ENCODE measurements at regions not wholly inside any gene's neighbourhood (a gene's known extent, or its start where the extent isn't known, plus 50 kb on each side); places are given as distances from the start of the nearest gene placed in this dataset.

DNA sequence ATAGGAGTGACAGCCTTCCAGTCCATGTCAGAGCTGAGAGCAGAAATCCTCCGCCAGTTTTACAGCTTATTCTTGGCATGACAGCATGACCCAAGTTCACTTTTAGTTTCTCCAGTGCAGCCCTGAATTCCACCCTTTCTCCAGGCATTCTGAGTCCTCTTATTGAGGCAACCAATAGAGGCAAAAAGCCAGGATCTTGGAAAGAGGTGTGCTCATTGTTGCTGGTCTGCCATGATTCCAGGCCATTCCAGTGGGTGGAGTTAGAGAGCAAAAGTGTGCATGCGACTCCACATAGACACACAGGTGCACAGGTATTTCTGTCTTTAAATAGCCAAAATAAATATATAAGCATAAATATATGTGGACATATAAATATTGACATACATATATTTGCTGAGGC is 224.7 kb upstream of the ADARB2 start (continued):
- TF ChIP-seq ELF4 (CRISPR knock-in tag; IDR thresholded peaks at IDR 0.05; ENCODE audit: low read depth) (no peak), ZNF416 (CRISPR knock-in tag; IDR thresholded peaks at IDR 0.05) (no peak), FOXP1 (CRISPR knock-in tag; IDR thresholded peaks at IDR 0.05; ENCODE audit: borderline replicate concordance) (no peak), MXD4 (CRISPR knock-in tag; IDR thresholded peaks at IDR 0.05; ENCODE audit: borderline replicate concordance) (no peak)
- TF ChIP-seq, protein P1, sequence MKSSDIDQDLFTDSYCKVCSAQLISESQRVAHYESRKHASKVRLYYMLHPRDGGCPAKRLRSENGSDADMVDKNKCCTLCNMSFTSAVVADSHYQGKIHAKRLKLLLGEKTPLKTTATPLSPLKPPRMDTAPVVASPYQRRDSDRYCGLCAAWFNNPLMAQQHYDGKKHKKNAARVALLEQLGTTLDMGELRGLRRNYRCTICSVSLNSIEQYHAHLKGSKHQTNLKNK (CRISPR knock-in tag; IDR thresholded peaks at IDR 0.05): no peak
- TF ChIP-seq, protein P2, sequence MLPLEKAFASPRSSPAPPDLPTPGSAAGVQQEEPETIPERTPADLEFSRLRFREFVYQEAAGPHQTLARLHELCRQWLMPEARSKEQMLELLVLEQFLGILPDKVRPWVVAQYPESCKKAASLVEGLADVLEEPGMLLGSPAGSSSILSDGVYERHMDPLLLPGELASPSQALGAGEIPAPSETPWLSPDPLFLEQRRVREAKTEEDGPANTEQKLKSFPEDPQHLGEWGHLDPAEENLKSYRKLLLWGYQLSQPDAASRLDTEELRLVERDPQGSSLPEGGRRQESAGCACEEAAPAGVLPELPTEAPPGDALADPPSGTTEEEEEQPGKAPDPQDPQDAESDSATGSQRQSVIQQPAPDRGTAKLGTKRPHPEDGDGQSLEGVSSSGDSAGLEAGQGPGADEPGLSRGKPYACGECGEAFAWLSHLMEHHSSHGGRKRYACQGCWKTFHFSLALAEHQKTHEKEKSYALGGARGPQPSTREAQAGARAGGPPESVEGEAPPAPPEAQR (CRISPR knock-in tag; IDR thresholded peaks at IDR 0.05): no peak
- TF ChIP-seq, protein P3, sequence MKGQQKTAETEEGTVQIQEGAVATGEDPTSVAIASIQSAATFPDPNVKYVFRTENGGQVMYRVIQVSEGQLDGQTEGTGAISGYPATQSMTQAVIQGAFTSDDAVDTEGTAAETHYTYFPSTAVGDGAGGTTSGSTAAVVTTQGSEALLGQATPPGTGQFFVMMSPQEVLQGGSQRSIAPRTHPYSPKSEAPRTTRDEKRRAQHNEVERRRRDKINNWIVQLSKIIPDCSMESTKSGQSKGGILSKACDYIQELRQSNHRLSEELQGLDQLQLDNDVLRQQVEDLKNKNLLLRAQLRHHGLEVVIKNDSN (CRISPR knock-in tag; IDR thresholded peaks at IDR 0.05): no peak
- TF ChIP-seq, protein P4, sequence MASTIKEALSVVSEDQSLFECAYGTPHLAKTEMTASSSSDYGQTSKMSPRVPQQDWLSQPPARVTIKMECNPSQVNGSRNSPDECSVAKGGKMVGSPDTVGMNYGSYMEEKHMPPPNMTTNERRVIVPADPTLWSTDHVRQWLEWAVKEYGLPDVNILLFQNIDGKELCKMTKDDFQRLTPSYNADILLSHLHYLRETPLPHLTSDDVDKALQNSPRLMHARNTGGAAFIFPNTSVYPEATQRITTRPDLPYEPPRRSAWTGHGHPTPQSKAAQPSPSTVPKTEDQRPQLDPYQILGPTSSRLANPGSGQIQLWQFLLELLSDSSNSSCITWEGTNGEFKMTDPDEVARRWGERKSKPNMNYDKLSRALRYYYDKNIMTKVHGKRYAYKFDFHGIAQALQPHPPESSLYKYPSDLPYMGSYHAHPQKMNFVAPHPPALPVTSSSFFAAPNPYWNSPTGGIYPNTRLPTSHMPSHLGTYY (CRISPR knock-in tag; IDR thresholded peaks at IDR 0.05): no peak
- TF ChIP-seq, protein P5, sequence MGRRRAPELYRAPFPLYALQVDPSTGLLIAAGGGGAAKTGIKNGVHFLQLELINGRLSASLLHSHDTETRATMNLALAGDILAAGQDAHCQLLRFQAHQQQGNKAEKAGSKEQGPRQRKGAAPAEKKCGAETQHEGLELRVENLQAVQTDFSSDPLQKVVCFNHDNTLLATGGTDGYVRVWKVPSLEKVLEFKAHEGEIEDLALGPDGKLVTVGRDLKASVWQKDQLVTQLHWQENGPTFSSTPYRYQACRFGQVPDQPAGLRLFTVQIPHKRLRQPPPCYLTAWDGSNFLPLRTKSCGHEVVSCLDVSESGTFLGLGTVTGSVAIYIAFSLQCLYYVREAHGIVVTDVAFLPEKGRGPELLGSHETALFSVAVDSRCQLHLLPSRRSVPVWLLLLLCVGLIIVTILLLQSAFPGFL (CRISPR knock-in tag; IDR thresholded peaks at IDR 0.05; ENCODE audit: borderline replicate concordance): no peak

DNA sequence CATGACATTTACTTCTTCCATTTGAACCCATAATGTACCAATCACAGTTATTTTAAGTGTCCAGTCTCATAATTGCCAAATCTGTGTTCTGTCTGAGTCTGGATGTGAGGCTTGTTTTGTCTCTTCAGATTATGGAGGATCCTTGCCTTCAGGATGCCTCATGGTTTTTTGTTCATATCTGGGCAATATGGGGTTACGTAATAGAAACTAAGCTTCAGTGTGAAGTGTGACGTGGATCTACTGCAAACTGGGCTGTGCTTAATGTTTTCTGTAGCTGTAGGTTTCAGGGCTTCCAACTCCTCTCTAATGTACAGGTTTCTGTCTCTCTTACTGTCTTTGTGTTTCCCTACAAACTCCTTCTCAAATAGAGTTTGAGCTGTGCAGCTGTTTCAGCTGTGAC is 223.7 kb upstream of the ADARB2 start:
- Mint-ChIP-seq H3K4me3 (no peak overlapping the region), H3K4me1 (no peaks in the 10 kb centered on the region), H3K27ac (no peak overlapping the region), H3K9me3 (peaks cover 4% of the 10 kb centered on the region; the same call in 1 of the 2 replicates), H3K27me3 (ENCODE audit: low read depth) (no peaks in the 10 kb centered on the region), H3K36me3 (no peaks in the 10 kb centered on the region)
- ATAC-seq (no peak), DNase-seq (ENCODE audit: low spot score) (no peak)
- CTCF ChIA-PET: interaction anchor here (0.6 kb wide), 1 partner anchor 12 kb away, joined by 3 read pairs; no protein-coding TSS in a partner anchor
- POLR2A ChIA-PET: no interaction called here
- TF ChIP-seq, protein P1 (CRISPR knock-in tag; IDR thresholded peaks at IDR 0.05): no peak
- TF ChIP-seq ZNF219 (CRISPR knock-in tag; IDR thresholded peaks at IDR 0.05; ENCODE audit: borderline replicate concordance): no peak
- no peak for TF ChIP-seq ZNF671 (CRISPR knock-in tag; IDR thresholded peaks at IDR 0.05)
- TF ChIP-seq ELF4 (CRISPR knock-in tag; IDR thresholded peaks at IDR 0.05; ENCODE audit: low read depth): no peak
- TF ChIP-seq, protein P6, sequence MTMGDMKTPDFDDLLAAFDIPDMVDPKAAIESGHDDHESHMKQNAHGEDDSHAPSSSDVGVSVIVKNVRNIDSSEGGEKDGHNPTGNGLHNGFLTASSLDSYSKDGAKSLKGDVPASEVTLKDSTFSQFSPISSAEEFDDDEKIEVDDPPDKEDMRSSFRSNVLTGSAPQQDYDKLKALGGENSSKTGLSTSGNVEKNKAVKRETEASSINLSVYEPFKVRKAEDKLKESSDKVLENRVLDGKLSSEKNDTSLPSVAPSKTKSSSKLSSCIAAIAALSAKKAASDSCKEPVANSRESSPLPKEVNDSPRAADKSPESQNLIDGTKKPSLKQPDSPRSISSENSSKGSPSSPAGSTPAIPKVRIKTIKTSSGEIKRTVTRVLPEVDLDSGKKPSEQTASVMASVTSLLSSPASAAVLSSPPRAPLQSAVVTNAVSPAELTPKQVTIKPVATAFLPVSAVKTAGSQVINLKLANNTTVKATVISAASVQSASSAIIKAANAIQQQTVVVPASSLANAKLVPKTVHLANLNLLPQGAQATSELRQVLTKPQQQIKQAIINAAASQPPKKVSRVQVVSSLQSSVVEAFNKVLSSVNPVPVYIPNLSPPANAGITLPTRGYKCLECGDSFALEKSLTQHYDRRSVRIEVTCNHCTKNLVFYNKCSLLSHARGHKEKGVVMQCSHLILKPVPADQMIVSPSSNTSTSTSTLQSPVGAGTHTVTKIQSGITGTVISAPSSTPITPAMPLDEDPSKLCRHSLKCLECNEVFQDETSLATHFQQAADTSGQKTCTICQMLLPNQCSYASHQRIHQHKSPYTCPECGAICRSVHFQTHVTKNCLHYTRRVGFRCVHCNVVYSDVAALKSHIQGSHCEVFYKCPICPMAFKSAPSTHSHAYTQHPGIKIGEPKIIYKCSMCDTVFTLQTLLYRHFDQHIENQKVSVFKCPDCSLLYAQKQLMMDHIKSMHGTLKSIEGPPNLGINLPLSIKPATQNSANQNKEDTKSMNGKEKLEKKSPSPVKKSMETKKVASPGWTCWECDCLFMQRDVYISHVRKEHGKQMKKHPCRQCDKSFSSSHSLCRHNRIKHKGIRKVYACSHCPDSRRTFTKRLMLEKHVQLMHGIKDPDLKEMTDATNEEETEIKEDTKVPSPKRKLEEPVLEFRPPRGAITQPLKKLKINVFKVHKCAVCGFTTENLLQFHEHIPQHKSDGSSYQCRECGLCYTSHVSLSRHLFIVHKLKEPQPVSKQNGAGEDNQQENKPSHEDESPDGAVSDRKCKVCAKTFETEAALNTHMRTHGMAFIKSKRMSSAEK (CRISPR knock-in tag; IDR thresholded peaks at IDR 0.05; ENCODE audit: borderline replicate concordance): no peak
- no peak for TF ChIP-seq MXD4 (CRISPR knock-in tag; IDR thresholded peaks at IDR 0.05; ENCODE audit: borderline replicate concordance)
- TF ChIP-seq NR3C1 (CRISPR knock-in tag; conservative IDR thresholded peaks at IDR 0.05; ENCODE audit: low read depth): no peak
- TF ChIP-seq, protein P5 (CRISPR knock-in tag; IDR thresholded peaks at IDR 0.05; ENCODE audit: borderline replicate concordance): no peak
- no peak for TF ChIP-seq EMX1 (CRISPR knock-in tag; IDR thresholded peaks at IDR 0.05)
- no peak for TF ChIP-seq PRRX2 (CRISPR knock-in tag; IDR thresholded peaks at IDR 0.05)
- TF ChIP-seq NR2C2 (CRISPR knock-in tag; IDR thresholded peaks at IDR 0.05): no peak
- TF ChIP-seq, protein P7, sequence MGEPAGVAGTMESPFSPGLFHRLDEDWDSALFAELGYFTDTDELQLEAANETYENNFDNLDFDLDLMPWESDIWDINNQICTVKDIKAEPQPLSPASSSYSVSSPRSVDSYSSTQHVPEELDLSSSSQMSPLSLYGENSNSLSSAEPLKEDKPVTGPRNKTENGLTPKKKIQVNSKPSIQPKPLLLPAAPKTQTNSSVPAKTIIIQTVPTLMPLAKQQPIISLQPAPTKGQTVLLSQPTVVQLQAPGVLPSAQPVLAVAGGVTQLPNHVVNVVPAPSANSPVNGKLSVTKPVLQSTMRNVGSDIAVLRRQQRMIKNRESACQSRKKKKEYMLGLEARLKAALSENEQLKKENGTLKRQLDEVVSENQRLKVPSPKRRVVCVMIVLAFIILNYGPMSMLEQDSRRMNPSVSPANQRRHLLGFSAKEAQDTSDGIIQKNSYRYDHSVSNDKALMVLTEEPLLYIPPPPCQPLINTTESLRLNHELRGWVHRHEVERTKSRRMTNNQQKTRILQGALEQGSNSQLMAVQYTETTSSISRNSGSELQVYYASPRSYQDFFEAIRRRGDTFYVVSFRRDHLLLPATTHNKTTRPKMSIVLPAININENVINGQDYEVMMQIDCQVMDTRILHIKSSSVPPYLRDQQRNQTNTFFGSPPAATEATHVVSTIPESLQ (CRISPR knock-in tag; IDR thresholded peaks at IDR 0.05): no peak
- TF ChIP-seq JAZF1 (CRISPR knock-in tag; IDR thresholded peaks at IDR 0.05): no peak
- TF ChIP-seq, protein P8, sequence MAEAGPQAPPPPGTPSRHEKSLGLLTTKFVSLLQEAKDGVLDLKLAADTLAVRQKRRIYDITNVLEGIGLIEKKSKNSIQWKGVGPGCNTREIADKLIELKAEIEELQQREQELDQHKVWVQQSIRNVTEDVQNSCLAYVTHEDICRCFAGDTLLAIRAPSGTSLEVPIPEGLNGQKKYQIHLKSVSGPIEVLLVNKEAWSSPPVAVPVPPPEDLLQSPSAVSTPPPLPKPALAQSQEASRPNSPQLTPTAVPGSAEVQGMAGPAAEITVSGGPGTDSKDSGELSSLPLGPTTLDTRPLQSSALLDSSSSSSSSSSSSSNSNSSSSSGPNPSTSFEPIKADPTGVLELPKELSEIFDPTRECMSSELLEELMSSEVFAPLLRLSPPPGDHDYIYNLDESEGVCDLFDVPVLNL (CRISPR knock-in tag; IDR thresholded peaks at IDR 0.05; ENCODE audit: borderline replicate concordance, low read depth): no peak
